Stimulated activated CD4-positive, alpha-beta T cell treated with anti-CD3 and anti-CD28 coated beads, Interleukin-1b, Interleukin-23, amount 100 ng/mL, for 48 hours (primary cell): ENCODE measurements at regions not wholly inside any gene's neighbourhood (a gene's known extent, or its start where the extent isn't known, plus 50 kb on each side); places are given as distances from the start of the nearest gene placed in this dataset.
"Not testable (repeated sequence)": the region's sequence is repeated elsewhere in the genome, so short reads cannot be mapped to it uniquely, and the experiment has no call there.

Source experiments
- DNase-seq: peaks from one replicate; pipeline ENCODE4 v3.0.0-alpha.2; 2020

- no peak for DNase-seq
These were observed 165.4 kb upstream of the CHD6 start for GRCh38 chr20:41783423-41784208.

GRCh38 chr20:41782730-41783406 lies 164.7 kb upstream of the CHD6 start:
- DNase-seq, result no peak

- DNase-seq, result no peak
These were observed 164.1 kb upstream of the CHD6 start for GRCh38 chr20:41782255-41782654.

GRCh38 chr20:41776421-41776820 lies 158.2 kb upstream of the CHD6 start:
- no peak for DNase-seq

- no peak for DNase-seq
These were observed 156.1 kb upstream of the CHD6 start for GRCh38 chr20:41774291-41774690.

GRCh38 chr20:41770965-41771364 lies 152.8 kb upstream of the CHD6 start:
- DNase-seq, result no peak

GRCh38 chr20:41770427-41770826 lies 152.2 kb upstream of the CHD6 start:
- DNase-seq, result no peak

GRCh38 chr20:41769592-41770018 lies 151.4 kb upstream of the CHD6 start:
- DNase-seq, result no peak

- no peak for DNase-seq
These were observed 132.0 kb upstream of the CHD6 start for GRCh38 chr20:41750137-41750536.

GRCh38 chr20:41748756-41749582 lies 130.8 kb upstream of the CHD6 start:
- no peak for DNase-seq

- no peak for DNase-seq
These were observed 129.9 kb upstream of the CHD6 start for GRCh38 chr20:41748051-41748450.

- no peak for DNase-seq
These were observed 129.0 kb upstream of the CHD6 start for GRCh38 chr20:41747226-41747625.

GRCh38 chr20:41746635-41747034 lies 128.5 kb upstream of the CHD6 start:
- no peak for DNase-seq

- peak; percentile 46 for DNase-seq
These were observed 120.5 kb upstream of the CHD6 start for GRCh38 chr20:41738604-41739206.

GRCh38 chr20:41735949-41736348 lies 117.8 kb upstream of the CHD6 start:
- DNase-seq, result no peak

- DNase-seq, result peak; percentile 16
These were observed 116.3 kb upstream of the CHD6 start for GRCh38 chr20:41734506-41734945.

GRCh38 chr20:41733151-41733550 lies 115.0 kb upstream of the CHD6 start:
- DNase-seq, result no peak

GRCh38 chr20:41731198-41731597 lies 113.0 kb upstream of the CHD6 start:
- not testable (repeated sequence) for DNase-seq

GRCh38 chr20:41727681-41728080 lies 109.5 kb upstream of the CHD6 start:
- not testable (repeated sequence) for DNase-seq

GRCh38 chr20:41726727-41727126 lies 108.5 kb upstream of the CHD6 start:
- no peak for DNase-seq

- no peak for DNase-seq
These were observed 101.0 kb upstream of the CHD6 start for GRCh38 chr20:41719151-41719550.

- DNase-seq, result no peak
These were observed 99.3 kb upstream of the CHD6 start for GRCh38 chr20:41717483-41717882.

GRCh38 chr20:41716911-41717310 lies 98.7 kb upstream of the CHD6 start:
- no peak for DNase-seq
